ENCODE measurements at regions not wholly inside any gene's neighbourhood (a gene's known extent, or its start where the extent isn't known, plus 50 kb on each side); places are given as distances from the start of the nearest gene placed in this dataset.
"Not testable (repeated sequence)": the region's sequence is repeated elsewhere in the genome, so short reads cannot be mapped to it uniquely, and the experiment has no call there.

DNA sequence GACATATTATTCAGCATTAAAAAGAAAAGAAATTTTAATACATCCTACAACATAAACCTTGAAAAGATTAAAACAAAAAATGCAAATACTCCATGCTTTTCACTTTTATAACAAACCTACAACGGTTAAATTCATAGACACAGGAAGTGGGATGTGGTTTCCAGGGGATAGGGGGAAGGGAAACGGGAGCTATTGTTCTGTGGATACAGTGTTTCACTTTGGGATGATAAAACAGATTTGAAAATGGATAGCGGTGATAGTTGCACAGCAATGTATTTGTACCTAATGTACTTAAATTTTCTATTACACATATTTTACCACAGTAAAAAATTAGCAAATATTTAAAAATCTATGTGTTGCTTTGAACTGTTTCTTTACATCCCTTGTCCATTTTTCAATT is 368.0 kb downstream of the CDY2B start:
- not testable (repeated sequence) for ATAC-seq (ENCODE audit: insufficient number of reproducible peaks, low FRiP score, low read depth); H3K9me3 ChIP-seq; H3K36me3 ChIP-seq; H3K4me3 ChIP-seq; H3K4me1 ChIP-seq (ENCODE audit: control insufficient read depth in 1 of 2, low read depth in 2 of 2); H3K27ac ChIP-seq; DNase-seq (ENCODE audit: low spot score); H3K27me3 ChIP-seq (replicated peaks; ENCODE audit: insufficient read depth)

DNA sequence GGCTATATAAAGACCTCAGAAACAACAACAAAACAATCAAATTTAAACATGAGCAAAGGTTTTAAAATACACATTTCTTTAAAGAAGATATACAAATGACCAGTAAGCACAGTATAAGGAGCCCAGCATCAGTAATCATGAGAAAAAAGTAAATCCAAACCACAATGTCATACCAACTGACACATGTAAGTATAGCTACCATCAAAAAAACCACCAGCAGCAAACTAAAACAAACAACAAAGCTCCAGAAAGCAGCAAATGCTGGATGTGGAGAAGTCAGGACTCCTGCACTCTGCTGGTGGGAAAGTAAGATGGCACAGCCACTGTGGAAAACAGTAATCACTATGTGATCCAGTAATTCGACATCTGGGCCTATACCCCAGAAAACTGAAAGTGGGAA is 368.5 kb downstream of the CDY2B start:
- not testable (repeated sequence) for H3K27me3 ChIP-seq (replicated peaks; ENCODE audit: insufficient read depth); ATAC-seq (ENCODE audit: insufficient number of reproducible peaks, low FRiP score, low read depth); H3K4me3 ChIP-seq; H3K36me3 ChIP-seq; H3K27ac ChIP-seq; H3K9me3 ChIP-seq; DNase-seq (ENCODE audit: low spot score); H3K4me1 ChIP-seq (ENCODE audit: control insufficient read depth in 1 of 2, low read depth in 2 of 2)

DNA sequence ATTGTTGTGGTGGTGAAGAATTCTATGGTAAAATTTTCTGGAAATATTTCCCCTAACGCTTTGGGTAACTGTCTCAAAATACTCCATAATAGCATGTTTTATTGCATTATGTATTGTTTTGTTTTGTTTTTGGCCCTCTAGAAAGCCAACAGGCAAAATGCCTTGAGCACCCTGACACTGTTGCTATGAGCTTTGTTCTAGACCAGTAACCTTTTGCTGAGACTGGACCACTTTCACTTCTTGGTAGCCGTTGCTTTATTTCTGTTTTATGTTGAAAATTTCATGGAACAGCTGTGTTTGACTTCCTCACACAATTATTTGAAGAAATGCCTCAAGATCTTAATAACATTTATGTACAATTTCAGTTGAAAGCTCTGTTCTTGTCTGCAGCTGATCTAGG is 374.2 kb downstream of the CDY2B start:
- not testable (repeated sequence) for H3K27ac ChIP-seq; H3K27me3 ChIP-seq (replicated peaks; ENCODE audit: insufficient read depth); H3K9me3 ChIP-seq; ATAC-seq (ENCODE audit: insufficient number of reproducible peaks, low FRiP score, low read depth); H3K36me3 ChIP-seq; H3K4me3 ChIP-seq; H3K4me1 ChIP-seq (ENCODE audit: control insufficient read depth in 1 of 2, low read depth in 2 of 2); DNase-seq (ENCODE audit: low spot score)

DNA sequence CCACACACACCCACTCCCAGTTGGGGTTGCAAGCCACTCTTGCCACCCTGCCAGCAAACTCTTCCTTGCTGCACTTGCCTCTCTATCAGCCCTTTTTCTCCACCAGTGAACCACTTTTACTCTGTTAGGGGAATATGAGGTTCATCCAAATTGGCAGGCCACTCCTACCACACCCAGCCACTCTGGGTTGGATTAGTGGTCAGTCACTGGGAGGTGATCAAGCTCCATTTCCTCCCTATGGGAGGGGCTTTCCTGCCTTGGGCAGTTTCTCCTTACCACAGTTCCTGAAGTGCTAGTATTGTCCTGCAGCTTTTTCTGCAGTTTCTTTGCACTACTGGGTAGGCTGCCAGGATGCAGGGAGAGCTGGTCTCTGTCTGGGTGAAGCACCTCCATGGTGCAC is 395.3 kb downstream of the CDY2B start:
- ATAC-seq (ENCODE audit: insufficient number of reproducible peaks, low FRiP score, low read depth); DNase-seq (ENCODE audit: low spot score); H3K4me3 ChIP-seq; H3K4me1 ChIP-seq (ENCODE audit: control insufficient read depth in 1 of 2, low read depth in 2 of 2); H3K36me3 ChIP-seq; H3K27me3 ChIP-seq (replicated peaks; ENCODE audit: insufficient read depth); H3K27ac ChIP-seq; H3K9me3 ChIP-seq: not testable (repeated sequence)

DNA sequence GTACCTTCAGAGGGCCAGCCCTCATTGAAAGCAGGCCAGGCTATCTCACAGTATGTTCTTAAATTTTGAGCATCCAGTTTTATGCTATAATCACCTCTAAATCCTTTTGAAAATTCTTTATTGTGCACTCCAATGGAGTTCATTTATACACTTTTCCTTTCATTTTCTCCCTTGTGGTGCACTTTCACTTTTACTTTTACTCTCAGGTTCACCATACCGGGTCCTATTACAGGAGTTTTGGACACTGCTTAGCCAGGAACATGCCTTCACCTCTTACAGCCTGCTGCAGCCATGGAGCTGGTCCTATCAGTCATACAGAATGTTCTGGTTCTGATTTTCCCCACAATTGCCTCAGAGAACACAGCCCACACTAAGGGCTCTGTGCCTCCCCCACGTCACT is 395.9 kb downstream of the CDY2B start:
- not testable (repeated sequence) for H3K27ac ChIP-seq; ATAC-seq (ENCODE audit: insufficient number of reproducible peaks, low FRiP score, low read depth); DNase-seq (ENCODE audit: low spot score); H3K9me3 ChIP-seq; H3K27me3 ChIP-seq (replicated peaks; ENCODE audit: insufficient read depth); H3K4me1 ChIP-seq (ENCODE audit: control insufficient read depth in 1 of 2, low read depth in 2 of 2); H3K36me3 ChIP-seq; H3K4me3 ChIP-seq

DNA sequence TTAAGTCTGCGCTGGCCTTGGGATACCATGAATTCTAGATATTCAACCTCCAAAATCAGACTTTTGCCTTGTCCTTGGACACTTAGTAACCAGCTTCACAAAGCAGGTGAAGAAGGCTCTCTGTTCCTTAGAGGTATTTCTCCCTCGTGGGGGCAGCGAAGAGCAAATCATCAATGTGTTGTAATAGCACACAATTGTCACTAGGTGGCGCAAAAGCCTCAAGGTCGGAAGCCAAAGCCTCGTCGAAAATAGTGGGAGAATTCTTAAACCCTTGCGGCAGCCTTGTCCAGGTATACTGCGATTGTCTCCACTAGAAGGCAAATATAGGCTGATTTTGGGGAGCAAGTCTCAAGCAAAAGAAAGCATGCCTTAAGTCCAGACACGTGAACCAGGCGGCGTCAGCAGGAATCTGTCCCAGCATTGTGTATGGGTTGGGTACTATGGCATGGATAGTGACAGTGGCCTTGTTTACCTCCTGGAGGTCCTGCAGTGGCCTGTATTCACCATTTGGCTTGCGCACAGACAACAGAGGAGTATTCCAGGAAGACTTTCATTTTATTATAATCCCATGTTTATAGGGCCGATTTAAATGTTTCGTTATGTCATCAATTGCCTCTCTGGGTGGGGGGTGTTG is 398.5 kb downstream of the CDY2B start:
- not testable (repeated sequence) for H3K4me1 ChIP-seq (ENCODE audit: control insufficient read depth in 1 of 2, low read depth in 2 of 2); H3K27me3 ChIP-seq (replicated peaks; ENCODE audit: insufficient read depth); DNase-seq (ENCODE audit: low spot score); H3K9me3 ChIP-seq; H3K36me3 ChIP-seq; ATAC-seq (ENCODE audit: insufficient number of reproducible peaks, low FRiP score, low read depth); H3K27ac ChIP-seq; H3K4me3 ChIP-seq

DNA sequence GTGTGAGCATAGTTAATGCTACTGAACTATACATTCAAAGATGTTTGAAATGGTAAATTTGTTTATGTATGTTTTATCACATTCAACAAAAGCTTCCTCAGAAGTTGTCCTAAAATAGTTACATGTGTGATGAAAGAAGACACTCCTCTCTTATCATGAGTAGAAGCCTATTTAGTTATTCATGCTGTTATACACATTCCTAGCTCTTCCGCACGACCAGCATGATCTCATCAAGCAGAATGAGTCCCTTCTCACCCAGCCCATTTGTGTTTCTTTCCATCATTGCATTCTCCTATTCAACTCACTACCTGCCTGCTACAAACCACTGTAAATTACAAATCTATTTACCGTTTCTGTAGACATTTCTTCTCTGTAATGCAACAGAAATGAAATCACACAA is 408.0 kb downstream of the CDY2B start:
- not testable (repeated sequence) for H3K4me3 ChIP-seq; H3K36me3 ChIP-seq; H3K9me3 ChIP-seq; H3K27me3 ChIP-seq (replicated peaks; ENCODE audit: insufficient read depth); H3K27ac ChIP-seq; H3K4me1 ChIP-seq (ENCODE audit: control insufficient read depth in 1 of 2, low read depth in 2 of 2); DNase-seq (ENCODE audit: low spot score); ATAC-seq (ENCODE audit: insufficient number of reproducible peaks, low FRiP score, low read depth)

DNA sequence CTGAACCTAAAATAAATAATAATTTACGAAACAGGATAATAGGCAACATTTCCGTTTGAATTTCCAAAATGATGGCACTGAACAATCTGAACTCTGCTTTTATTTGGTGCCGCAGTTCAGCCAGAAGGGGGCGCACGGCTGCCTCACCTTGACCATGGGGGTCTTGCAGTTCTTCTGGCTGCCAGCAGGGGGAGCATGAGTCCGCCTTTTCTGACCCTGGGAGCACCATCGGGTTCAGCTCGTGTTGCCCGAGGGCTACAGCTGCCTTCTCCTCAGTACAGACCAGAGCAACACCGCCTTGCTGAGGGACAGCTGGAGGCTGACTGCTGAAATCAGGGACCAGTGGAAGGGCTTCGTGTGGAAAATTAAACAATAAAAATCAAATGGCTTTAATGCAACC is 420.3 kb downstream of the CDY2B start:
- not testable (repeated sequence) for H3K9me3 ChIP-seq; DNase-seq (ENCODE audit: low spot score); H3K4me3 ChIP-seq; H3K36me3 ChIP-seq; ATAC-seq (ENCODE audit: insufficient number of reproducible peaks, low FRiP score, low read depth); H3K27ac ChIP-seq; H3K4me1 ChIP-seq (ENCODE audit: control insufficient read depth in 1 of 2, low read depth in 2 of 2); H3K27me3 ChIP-seq (replicated peaks; ENCODE audit: insufficient read depth)

DNA sequence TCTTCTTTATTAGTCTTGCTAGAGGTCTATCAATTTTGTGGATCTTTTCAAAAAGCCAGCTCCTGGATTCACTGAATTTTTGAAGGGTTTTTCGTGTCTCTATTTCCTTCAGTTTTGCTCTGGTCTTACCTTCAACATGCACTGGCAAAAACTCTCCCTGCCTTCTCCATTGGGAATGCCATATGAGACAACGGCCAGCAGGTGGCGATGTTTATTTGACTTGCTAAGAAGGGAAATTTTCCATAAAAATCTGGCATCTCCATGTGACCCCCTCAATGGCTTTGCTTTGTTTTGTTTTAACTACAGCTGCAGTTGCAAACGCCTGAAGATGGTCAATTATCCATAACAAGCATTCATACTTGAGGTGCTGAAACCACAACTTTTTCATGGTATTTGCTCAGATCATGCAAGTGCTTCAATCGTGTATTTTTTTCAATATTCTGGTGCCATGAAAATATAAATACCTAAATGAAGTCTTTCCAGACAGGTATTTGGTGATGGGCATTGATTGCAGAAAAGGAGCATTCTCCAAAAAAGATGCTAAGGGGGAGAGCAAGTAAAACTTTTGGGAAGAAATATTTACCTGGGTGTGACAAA is 449.4 kb downstream of the CDY2B start:
- TF ChIP-seq, protein P1, sequence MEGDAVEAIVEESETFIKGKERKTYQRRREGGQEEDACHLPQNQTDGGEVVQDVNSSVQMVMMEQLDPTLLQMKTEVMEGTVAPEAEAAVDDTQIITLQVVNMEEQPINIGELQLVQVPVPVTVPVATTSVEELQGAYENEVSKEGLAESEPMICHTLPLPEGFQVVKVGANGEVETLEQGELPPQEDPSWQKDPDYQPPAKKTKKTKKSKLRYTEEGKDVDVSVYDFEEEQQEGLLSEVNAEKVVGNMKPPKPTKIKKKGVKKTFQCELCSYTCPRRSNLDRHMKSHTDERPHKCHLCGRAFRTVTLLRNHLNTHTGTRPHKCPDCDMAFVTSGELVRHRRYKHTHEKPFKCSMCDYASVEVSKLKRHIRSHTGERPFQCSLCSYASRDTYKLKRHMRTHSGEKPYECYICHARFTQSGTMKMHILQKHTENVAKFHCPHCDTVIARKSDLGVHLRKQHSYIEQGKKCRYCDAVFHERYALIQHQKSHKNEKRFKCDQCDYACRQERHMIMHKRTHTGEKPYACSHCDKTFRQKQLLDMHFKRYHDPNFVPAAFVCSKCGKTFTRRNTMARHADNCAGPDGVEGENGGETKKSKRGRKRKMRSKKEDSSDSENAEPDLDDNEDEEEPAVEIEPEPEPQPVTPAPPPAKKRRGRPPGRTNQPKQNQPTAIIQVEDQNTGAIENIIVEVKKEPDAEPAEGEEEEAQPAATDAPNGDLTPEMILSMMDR (IDR thresholded peaks at IDR 0.05) = peak; percentile 23
- Histone ChIP-seq H3K9me3 (no peaks in the 10 kb centered on the region), H3K27me3 (replicated peaks; ENCODE audit: insufficient read depth) (no peaks in the 10 kb centered on the region), H3K36me3 (no peaks in the 10 kb centered on the region), H3K27ac (no peak overlapping the region), H3K4me1 (ENCODE audit: control insufficient read depth in 1 of 2, low read depth in 2 of 2) (no peaks in the 10 kb centered on the region), H3K4me3 (no peak overlapping the region)
- DNase-seq (ENCODE audit: low spot score) = no peak
- no peak for ATAC-seq (ENCODE audit: insufficient number of reproducible peaks, low FRiP score, low read depth)
